ENCODE measurements at regions not wholly inside any gene's neighbourhood (a gene's known extent, or its start where the extent isn't known, plus 50 kb on each side); places are given as distances from the start of the nearest gene placed in this dataset.

- H3K14ac ChIP-seq (ENCODE audit: low read length): peak overlapping the region; percentile 7
- peak overlapping the region; percentile 8 for H4K8ac ChIP-seq (ENCODE audit: low read depth, low read length)
- no peak overlapping the region for H3K23ac ChIP-seq (ENCODE audit: low read length)
- peaks cover 14 to 29% of the 10 kb centered on the region in 2 experiments for H3K4me1 ChIP-seq (ENCODE audit: control insufficient read depth in 1 of 2, insufficient read depth in 2 of 2, low read length in 2 of 2)
- peak overlapping the region; percentile 10 for H3K4ac ChIP-seq (ENCODE audit: low read depth, low read length)
- H3K36me3 ChIP-seq (ENCODE audit: control insufficient read depth in 1 of 2, insufficient read depth in 2 of 2, low read length in 2 of 2): no peaks in the 10 kb centered on the region
- DNase-seq: no peak
- no peak overlapping the region for H2AFZ ChIP-seq (ENCODE audit: insufficient read depth, low read length, poor library complexity)
- peak overlapping the region; percentile 40 for H2BK120ac ChIP-seq (ENCODE audit: insufficient read depth, low read length, poor library complexity)
- H3K9ac ChIP-seq (ENCODE audit: low read length): no peak overlapping the region
- H3K27me3 ChIP-seq (ENCODE audit: insufficient read depth, low read length): no peaks in the 10 kb centered on the region
- H3K4me3 ChIP-seq (ENCODE audit: low read depth, low read length): no peak overlapping the region
- peak overlapping the region; percentile 2 for H2AK5ac ChIP-seq (ENCODE audit: low read length)
- H4K12ac ChIP-seq (ENCODE audit: low read depth, low read length): no peak overlapping the region
- H2BK12ac ChIP-seq (ENCODE audit: low read length): peak overlapping the region; percentile 61
- peak overlapping the region; percentile 66 for H4K91ac ChIP-seq (ENCODE audit: low read depth, low read length)
- H3K9me3 ChIP-seq (ENCODE audit: insufficient read depth, low read depth, low read length): no peaks in the 10 kb centered on the region
- H3K18ac ChIP-seq (ENCODE audit: low read length): peak overlapping the region; percentile 28
- H3K4me2 ChIP-seq (ENCODE audit: low read length): peak overlapping the region; percentile 8
- H3K79me2 ChIP-seq (ENCODE audit: control insufficient read depth, insufficient read depth, low read length, poor library complexity): peaks cover 2% of the 10 kb centered on the region
- H3K79me1 ChIP-seq (ENCODE audit: low read length): peaks cover 19% of the 10 kb centered on the region
- H3K27ac ChIP-seq (ENCODE audit: low read depth, low read length): peak overlapping the region; percentile 37
- peak overlapping the region; percentile 25 for H2BK5ac ChIP-seq (ENCODE audit: low read depth, low read length, poor library complexity)
- no CpG with 5 or more reads among the region's 6 CpGs for WGBS (ENCODE audit: extremely low coverage, insufficient coverage, insufficient read length)
Measured at GRCh38 chr2:217433522-217433921, 569.3 kb downstream of the TNS1 start.

- Histone ChIP-seq H2BK5ac (ENCODE audit: low read depth, low read length, poor library complexity) (peak overlapping the region; percentile 67), H2AFZ (ENCODE audit: insufficient read depth, low read length, poor library complexity) (peak overlapping the region; percentile 23), H3K4me3 (ENCODE audit: low read depth, low read length) (no peak overlapping the region), H3K4ac (ENCODE audit: low read depth, low read length) (peak overlapping the region; percentile 68), H2BK120ac (ENCODE audit: insufficient read depth, low read length, poor library complexity) (peak overlapping the region; percentile 12), H3K9ac (ENCODE audit: low read length) (no peak overlapping the region), H3K9me3 (ENCODE audit: insufficient read depth, low read depth, low read length) (no peaks in the 10 kb centered on the region), H3K79me1 (ENCODE audit: low read length) (peaks cover 19% of the 10 kb centered on the region), H2AK5ac (ENCODE audit: low read length) (peak overlapping the region; percentile 76), H3K27ac (ENCODE audit: low read depth, low read length) (no peak overlapping the region), H3K14ac (ENCODE audit: low read length) (peak overlapping the region; percentile 78), H2BK12ac (ENCODE audit: low read length) (peak overlapping the region; percentile 43), H3K27me3 (ENCODE audit: insufficient read depth, low read length) (no peaks in the 10 kb centered on the region), H3K36me3 (ENCODE audit: control insufficient read depth in 1 of 2, insufficient read depth in 2 of 2, low read length in 2 of 2) (no peaks in the 10 kb centered on the region), H3K23ac (ENCODE audit: low read length) (no peak overlapping the region), H3K4me2 (ENCODE audit: low read length) (no peak overlapping the region), H3K4me1 (ENCODE audit: control insufficient read depth in 1 of 2, insufficient read depth in 2 of 2, low read length in 2 of 2) (peaks cover 14 to 29% of the 10 kb centered on the region in 2 experiments), H4K12ac (ENCODE audit: low read depth, low read length) (no peak overlapping the region), H3K79me2 (ENCODE audit: control insufficient read depth, insufficient read depth, low read length, poor library complexity) (peaks cover 2% of the 10 kb centered on the region), H4K8ac (ENCODE audit: low read depth, low read length) (peak overlapping the region; percentile 31), H4K91ac (ENCODE audit: low read depth, low read length) (peak overlapping the region; percentile 86), H3K18ac (ENCODE audit: low read length) (peak overlapping the region; percentile 61)
- no CpG with 5 or more reads among the region's 7 CpGs for WGBS (ENCODE audit: extremely low coverage, insufficient coverage, insufficient read length)
- no peak for DNase-seq
Measured at GRCh38 chr2:217431577-217432269, 571.1 kb downstream of the TNS1 start.

- H2AFZ ChIP-seq (ENCODE audit: insufficient read depth, low read length, poor library complexity): no peak overlapping the region
- H3K23ac ChIP-seq (ENCODE audit: low read length): no peak overlapping the region
- WGBS (ENCODE audit: extremely low coverage, insufficient coverage, insufficient read length): no CpG with 5 or more reads among the region's 3 CpGs
- H2AK5ac ChIP-seq (ENCODE audit: low read length): peak overlapping the region; percentile 76
- H3K14ac ChIP-seq (ENCODE audit: low read length): peak overlapping the region; percentile 46
- H4K12ac ChIP-seq (ENCODE audit: low read depth, low read length): no peak overlapping the region
- H4K91ac ChIP-seq (ENCODE audit: low read depth, low read length): peak overlapping the region; percentile 86
- H3K9me3 ChIP-seq (ENCODE audit: insufficient read depth, low read depth, low read length): no peaks in the 10 kb centered on the region
- no peak overlapping the region for H3K4ac ChIP-seq (ENCODE audit: low read depth, low read length)
- peak overlapping the region; percentile 34 for H2BK120ac ChIP-seq (ENCODE audit: insufficient read depth, low read length, poor library complexity)
- H3K4me2 ChIP-seq (ENCODE audit: low read length): no peak overlapping the region
- no peak overlapping the region for H2BK5ac ChIP-seq (ENCODE audit: low read depth, low read length, poor library complexity)
- H4K8ac ChIP-seq (ENCODE audit: low read depth, low read length): peak overlapping the region; percentile 31
- peak in 1 of 2 donors; percentile 5 for DNase-seq
- no peak overlapping the region for H3K9ac ChIP-seq (ENCODE audit: low read length)
- H3K27ac ChIP-seq (ENCODE audit: low read depth, low read length): no peak overlapping the region
- peaks cover 14 to 24% of the 10 kb centered on the region in 2 experiments for H3K4me1 ChIP-seq (ENCODE audit: control insufficient read depth in 1 of 2, insufficient read depth in 2 of 2, low read length in 2 of 2)
- H2BK12ac ChIP-seq (ENCODE audit: low read length): peak overlapping the region; percentile 68
- H3K79me1 ChIP-seq (ENCODE audit: low read length): peaks cover 15% of the 10 kb centered on the region
- H3K79me2 ChIP-seq (ENCODE audit: control insufficient read depth, insufficient read depth, low read length, poor library complexity): peaks cover 2% of the 10 kb centered on the region
- no peak overlapping the region for H3K4me3 ChIP-seq (ENCODE audit: low read depth, low read length)
- no peak overlapping the region for H3K18ac ChIP-seq (ENCODE audit: low read length)
- H3K27me3 ChIP-seq (ENCODE audit: insufficient read depth, low read length): no peaks in the 10 kb centered on the region
- H3K36me3 ChIP-seq (ENCODE audit: control insufficient read depth in 1 of 2, insufficient read depth in 2 of 2, low read length in 2 of 2): no peaks in the 10 kb centered on the region
Measured at GRCh38 chr2:217430916-217431576, 571.2 kb upstream of the TNP1 start.

- DNase-seq: peak; percentile 6 to 14
- Histone ChIP-seq H3K14ac (ENCODE audit: low read length) (no peak overlapping the region), H2AFZ (ENCODE audit: insufficient read depth, low read length, poor library complexity) (no peak overlapping the region), H3K4me1 (ENCODE audit: control insufficient read depth in 1 of 2, insufficient read depth in 2 of 2, low read length in 2 of 2) (peaks cover 14 to 22% of the 10 kb centered on the region in 2 experiments), H4K8ac (ENCODE audit: low read depth, low read length) (no peak overlapping the region), H3K9me3 (ENCODE audit: insufficient read depth, low read depth, low read length) (no peaks in the 10 kb centered on the region), H3K27ac (ENCODE audit: low read depth, low read length) (no peak overlapping the region), H4K12ac (ENCODE audit: low read depth, low read length) (no peak overlapping the region), H3K79me2 (ENCODE audit: control insufficient read depth, insufficient read depth, low read length, poor library complexity) (peaks cover 2% of the 10 kb centered on the region), H3K4me2 (ENCODE audit: low read length) (no peak overlapping the region), H2BK5ac (ENCODE audit: low read depth, low read length, poor library complexity) (no peak overlapping the region), H3K4ac (ENCODE audit: low read depth, low read length) (no peak overlapping the region), H4K91ac (ENCODE audit: low read depth, low read length) (no peak overlapping the region), H3K27me3 (ENCODE audit: insufficient read depth, low read length) (no peaks in the 10 kb centered on the region), H3K18ac (ENCODE audit: low read length) (no peak overlapping the region), H3K79me1 (ENCODE audit: low read length) (peaks cover 14% of the 10 kb centered on the region), H3K23ac (ENCODE audit: low read length) (no peak overlapping the region), H2BK120ac (ENCODE audit: insufficient read depth, low read length, poor library complexity) (no peak overlapping the region), H2AK5ac (ENCODE audit: low read length) (no peak overlapping the region), H3K36me3 (ENCODE audit: control insufficient read depth in 1 of 2, insufficient read depth in 2 of 2, low read length in 2 of 2) (no peaks in the 10 kb centered on the region), H2BK12ac (ENCODE audit: low read length) (peak overlapping the region; percentile 67), H3K4me3 (ENCODE audit: low read depth, low read length) (no peak overlapping the region), H3K9ac (ENCODE audit: low read length) (no peak overlapping the region)
- WGBS (ENCODE audit: extremely low coverage, insufficient coverage, insufficient read length): no CpG with 5 or more reads among the region's 6 CpGs
Measured at GRCh38 chr2:217429981-217430500, 570.2 kb upstream of the TNP1 start.
